ENCODE measurements at regions not wholly inside any gene's neighbourhood (a gene's known extent, or its start where the extent isn't known, plus 50 kb on each side); places are given as distances from the start of the nearest gene placed in this dataset.

DNA sequence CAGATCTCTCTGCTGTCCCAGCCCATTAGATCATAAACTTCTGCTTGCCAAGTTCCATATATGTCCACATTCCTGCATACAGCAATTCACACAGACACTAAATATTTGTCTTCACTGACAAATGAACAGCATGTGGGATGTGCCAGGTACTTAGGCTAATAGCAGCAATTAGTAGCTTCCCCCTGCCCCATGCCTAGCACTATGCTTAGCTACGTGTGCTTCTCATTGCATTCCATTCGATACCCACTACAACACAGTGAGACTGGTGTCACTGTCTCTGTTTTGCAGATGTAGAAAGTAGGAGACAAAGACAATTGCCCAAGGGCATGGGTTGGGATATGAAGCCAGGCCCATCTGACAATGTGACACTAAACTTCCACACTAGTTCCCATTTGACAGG lies 308.4 kb downstream of the BCL11B start:
- TF ChIP-seq, protein P1, sequence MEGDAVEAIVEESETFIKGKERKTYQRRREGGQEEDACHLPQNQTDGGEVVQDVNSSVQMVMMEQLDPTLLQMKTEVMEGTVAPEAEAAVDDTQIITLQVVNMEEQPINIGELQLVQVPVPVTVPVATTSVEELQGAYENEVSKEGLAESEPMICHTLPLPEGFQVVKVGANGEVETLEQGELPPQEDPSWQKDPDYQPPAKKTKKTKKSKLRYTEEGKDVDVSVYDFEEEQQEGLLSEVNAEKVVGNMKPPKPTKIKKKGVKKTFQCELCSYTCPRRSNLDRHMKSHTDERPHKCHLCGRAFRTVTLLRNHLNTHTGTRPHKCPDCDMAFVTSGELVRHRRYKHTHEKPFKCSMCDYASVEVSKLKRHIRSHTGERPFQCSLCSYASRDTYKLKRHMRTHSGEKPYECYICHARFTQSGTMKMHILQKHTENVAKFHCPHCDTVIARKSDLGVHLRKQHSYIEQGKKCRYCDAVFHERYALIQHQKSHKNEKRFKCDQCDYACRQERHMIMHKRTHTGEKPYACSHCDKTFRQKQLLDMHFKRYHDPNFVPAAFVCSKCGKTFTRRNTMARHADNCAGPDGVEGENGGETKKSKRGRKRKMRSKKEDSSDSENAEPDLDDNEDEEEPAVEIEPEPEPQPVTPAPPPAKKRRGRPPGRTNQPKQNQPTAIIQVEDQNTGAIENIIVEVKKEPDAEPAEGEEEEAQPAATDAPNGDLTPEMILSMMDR (IDR thresholded peaks at IDR 0.05) = no peak
- TF ChIP-seq POLR2AphosphoS5 (IDR thresholded peaks at IDR 0.05) (no peak), POLR2A (IDR thresholded peaks at IDR 0.05) (no peak)

Data from prostate gland (tissue), 2 donors.